GM18498 (cell line): ENCODE measurements at regions not wholly inside any gene's neighbourhood (a gene's known extent, or its start where the extent isn't known, plus 50 kb on each side); places are given as distances from the start of the nearest gene placed in this dataset.

ENCODE experiments used
- ATAC-seq: cut with Tn5 transposase; IDR thresholded peaks from one replicate; pipeline ENCODE4 v1.9.1; 2021; ENCODE audit warnings: mild to moderate bottlenecking, moderate library complexity; ENCODE audit not compliant: unreplicated experiment

DNA sequence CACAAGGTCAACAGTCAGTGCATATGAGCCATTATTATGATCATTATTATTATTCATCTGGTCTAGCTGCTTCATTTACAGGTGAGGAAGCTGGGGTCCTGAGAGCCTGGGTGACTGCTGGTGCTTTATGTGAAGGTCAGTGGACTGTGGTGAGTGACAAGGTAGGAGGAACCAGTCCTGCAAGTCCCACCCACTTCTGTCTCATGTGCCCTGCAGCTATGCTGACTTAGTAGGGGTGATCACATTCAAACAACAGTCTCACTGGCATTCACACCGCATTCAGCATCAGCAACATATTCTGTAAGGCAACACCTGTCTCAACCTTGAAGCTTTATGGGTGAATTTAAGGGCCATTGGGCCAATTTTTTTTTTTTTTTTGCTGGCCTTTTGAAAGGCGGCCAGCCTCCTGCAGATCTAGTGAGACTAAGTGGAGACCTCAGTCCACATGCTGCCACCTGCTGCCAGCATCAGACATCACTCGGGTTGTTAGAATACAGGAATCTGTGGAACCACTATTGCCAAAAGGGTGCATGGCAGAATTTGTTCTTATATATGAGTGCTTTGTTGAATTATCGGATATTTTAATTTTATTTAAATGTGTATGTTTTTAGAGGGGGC is 59.9 kb upstream of the CACNA1E start:
- no peak for ATAC-seq

DNA sequence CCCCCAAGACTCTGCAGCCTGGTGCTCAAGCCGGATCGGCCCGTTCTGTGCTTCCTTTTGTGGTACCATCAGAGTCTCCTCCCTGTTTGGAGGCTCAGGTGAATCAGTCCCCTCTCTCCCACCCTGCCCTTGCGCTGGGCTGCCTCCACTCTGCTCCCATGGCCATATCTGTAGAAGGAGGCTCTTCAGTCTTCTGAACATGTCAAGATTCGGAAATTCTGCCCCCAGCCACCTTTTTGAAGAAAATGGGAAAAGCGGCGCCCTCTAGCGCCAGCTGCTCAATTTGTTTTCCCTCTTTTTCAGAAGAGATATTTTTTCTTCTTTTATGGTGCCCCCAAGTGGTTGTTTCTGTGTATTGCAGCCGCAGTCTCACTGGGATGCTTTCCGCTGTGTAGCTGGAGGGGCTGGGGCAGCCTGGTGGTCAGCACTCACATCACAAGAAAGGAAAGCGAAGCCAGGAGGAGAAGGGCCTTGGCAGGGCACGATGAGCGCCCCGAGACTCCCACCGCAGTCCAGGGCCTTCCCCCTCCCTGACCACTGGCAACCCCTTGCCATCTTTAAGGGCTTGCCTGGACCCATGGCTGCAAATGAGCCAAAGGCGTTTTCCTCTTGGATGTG is 58.4 kb upstream of the CACNA1E start:
- ATAC-seq = peak; percentile 43

DNA sequence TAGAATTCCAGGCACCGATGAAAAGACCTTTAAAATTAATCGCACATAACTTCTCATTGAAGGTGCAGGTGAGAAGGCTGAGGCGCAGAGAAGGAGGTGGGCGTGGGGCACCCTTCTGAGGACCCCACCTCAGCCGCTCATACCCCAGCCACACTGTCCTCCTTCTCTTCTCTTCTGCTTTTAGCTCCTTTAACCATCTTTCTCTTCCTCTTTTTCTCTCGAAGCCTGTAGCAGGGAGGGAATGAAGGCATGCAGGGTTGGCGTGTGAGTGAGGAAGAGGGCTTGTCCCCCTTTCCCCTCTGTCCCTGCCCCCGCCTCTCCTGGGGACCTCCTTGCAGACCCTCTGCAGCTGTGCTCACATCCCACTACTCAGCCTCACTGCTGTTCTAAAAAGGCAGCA is 57.8 kb upstream of the CACNA1E start:
- no peak for ATAC-seq

DNA sequence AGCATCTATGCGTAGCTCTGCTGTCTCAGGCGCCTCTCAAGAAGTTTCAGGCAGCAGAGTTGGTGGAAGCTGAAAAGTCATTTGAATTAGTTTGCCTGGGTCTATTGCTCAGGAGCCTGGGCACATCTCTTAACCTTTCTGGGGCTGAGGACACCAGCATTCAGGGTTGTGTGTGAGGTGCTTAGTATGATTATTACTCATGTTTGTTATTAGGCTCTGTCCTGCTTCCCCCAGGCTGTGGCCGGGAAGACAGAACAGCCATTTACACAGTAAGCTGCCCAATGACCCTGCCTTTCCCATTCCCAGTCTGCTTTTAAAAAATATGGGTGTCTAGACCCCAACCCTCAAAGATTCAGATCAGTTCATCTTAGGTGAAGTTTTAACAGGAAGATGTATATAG is 53.9 kb upstream of the CACNA1E start:
- no peak for ATAC-seq

DNA sequence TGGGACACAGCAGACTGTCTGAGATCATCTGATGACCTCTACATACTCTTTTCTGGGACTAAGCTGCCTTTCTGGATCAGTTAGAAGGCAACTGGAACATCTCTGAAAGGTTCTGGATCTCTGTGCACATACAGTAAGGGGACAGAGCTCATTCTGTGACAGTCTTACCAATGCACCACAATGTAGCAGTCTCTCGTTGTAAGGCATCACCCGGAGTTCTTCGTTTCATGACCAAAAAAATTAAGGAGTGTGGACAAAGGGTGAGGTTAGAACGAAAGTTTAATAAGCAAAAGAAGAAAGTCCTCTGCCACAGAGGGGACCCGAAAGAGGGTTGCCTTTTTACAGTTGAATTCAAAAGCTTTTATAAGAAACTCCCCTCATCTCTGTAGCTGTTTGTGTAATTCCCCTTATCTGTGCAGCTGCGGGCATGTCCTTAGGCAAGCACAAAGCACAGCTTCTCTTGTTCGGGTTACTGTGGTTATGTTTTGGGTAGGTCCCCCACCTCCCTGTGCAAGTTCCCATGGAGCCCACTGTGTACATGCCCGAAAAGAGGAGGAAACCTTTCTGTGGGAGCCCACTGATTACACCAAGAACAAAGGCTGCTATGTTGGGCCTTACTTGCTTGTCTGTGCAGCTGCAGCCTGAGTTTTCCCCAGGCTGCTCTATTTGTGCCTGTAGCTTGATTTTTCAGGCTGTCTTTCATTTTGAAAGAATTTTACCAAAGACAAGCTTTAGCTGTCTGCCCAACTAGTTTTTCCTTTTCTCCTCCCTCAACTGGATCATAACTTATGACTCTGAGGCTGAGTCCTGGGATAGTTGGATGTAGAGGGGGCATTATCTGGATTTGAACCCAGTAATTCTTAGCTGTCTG is 53.1 kb upstream of the CACNA1E start:
- peak; percentile 72 for ATAC-seq
